AG04450 (cell line): ENCODE measurements at regions not wholly inside any gene's neighbourhood (a gene's known extent, or its start where the extent isn't known, plus 50 kb on each side); places are given as distances from the start of the nearest gene placed in this dataset.

Source experiments
- CTCF ChIA-PET: fragments of 300-600, 350-600 bp; formaldehyde crosslinking; extraction: SDS; loops from one replicate; lab custom pipeline; 2022; ENCODE audit warnings: antibody characterized with exemption, inconsistent platforms; lab: Charles Lee
- POLR2A ChIA-PET: fragments of 350-600 bp; formaldehyde crosslinking; extraction: SDS; loops from one replicate; lab custom pipeline; 2021; ENCODE audit warnings: antibody characterized with exemption, inconsistent platforms; lab: Yijun Ruan, JAX
- DNase-seq: peaks from one replicate; pipeline ENCODE4 v3.0.0-alpha.2; 2011; ENCODE audit warnings: low read depth, low spot score
- H3K27ac ChIP-seq: one replicate; pipeline ENCODE4 v1.5.1; 2012; ENCODE audit warnings: low read depth, low read length, control low read depth
- H3K27me3 ChIP-seq: one replicate; pipeline ENCODE4 v1.6.0; 2012; ENCODE audit warnings: low read length; ENCODE audit not compliant: control insufficient read depth, insufficient read depth
- H3K4me3 ChIP-seq: 2 replicates; pipeline ENCODE4 v1.5.1; 2011; ENCODE audit warnings: mild to moderate bottlenecking, low read depth, low read length, control low read depth
- H3K9me3 ChIP-seq: 2 replicates; pipeline ENCODE4 v1.5.1; 2012; ENCODE audit warnings: low read length; ENCODE audit not compliant: control insufficient read depth, insufficient read depth
- TF ChIP-seq, protein P1 (sequence below): IDR thresholded peaks from 2 replicates; pipeline ENCODE4 v1.5.1; 2011; ENCODE audit warnings: low read depth, low read length, control low read depth, inconsistent platforms

DNA sequence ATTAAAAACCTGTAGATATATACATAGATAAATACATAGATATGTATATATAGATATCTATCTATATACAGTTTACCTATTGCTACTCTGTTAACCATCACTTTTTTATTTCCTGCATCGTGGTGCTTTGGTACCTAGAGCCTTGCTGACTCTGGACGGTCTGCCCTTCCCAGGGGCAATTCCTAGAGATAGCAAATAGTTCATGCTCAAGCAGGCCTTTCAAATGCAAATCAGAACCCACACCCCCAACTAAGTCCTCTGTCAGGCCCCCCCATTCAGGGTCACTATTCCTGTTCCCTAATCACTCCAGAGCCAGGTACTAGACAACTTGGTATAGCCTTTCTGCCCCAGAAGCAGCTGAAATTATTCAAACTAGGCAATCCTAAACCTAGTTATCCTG, 273.5 kb upstream of the ADGRL3 start:
- TF ChIP-seq, protein P1, sequence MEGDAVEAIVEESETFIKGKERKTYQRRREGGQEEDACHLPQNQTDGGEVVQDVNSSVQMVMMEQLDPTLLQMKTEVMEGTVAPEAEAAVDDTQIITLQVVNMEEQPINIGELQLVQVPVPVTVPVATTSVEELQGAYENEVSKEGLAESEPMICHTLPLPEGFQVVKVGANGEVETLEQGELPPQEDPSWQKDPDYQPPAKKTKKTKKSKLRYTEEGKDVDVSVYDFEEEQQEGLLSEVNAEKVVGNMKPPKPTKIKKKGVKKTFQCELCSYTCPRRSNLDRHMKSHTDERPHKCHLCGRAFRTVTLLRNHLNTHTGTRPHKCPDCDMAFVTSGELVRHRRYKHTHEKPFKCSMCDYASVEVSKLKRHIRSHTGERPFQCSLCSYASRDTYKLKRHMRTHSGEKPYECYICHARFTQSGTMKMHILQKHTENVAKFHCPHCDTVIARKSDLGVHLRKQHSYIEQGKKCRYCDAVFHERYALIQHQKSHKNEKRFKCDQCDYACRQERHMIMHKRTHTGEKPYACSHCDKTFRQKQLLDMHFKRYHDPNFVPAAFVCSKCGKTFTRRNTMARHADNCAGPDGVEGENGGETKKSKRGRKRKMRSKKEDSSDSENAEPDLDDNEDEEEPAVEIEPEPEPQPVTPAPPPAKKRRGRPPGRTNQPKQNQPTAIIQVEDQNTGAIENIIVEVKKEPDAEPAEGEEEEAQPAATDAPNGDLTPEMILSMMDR: no peak
- no peak for DNase-seq
- no peaks in the 10 kb centered on the region for H3K9me3 ChIP-seq
- H3K4me3 ChIP-seq: no peak overlapping the region
- H3K27me3 ChIP-seq: no peaks in the 10 kb centered on the region
- ChIA-PET CTCF (no interaction called here), POLR2A (no interaction called here)
- no peak overlapping the region for H3K27ac ChIP-seq

DNA sequence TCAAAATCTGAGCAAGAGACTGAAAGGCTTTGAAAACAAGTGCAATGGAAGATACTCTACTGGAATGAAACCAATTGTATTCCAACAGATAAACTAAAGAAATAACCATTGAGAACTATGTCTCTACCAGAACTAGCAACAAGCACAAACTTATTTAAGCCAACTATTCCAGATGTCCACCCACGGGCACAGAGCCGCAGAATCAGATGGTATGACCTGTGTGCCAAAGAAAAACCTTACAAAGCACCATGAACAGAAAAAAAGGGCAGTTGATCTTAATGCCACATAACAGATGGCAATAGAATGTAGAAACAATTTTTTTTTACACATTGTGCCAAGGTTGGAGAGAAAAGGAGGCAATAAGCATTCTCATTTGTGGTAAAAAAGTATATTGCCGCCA, 269.3 kb upstream of the ADGRL3 start:
- Histone ChIP-seq H3K9me3 (no peaks in the 10 kb centered on the region), H3K27me3 (no peaks in the 10 kb centered on the region), H3K27ac (no peak overlapping the region), H3K4me3 (no peak overlapping the region)
- TF ChIP-seq, protein P1: no peak
- no peak for DNase-seq
- ChIA-PET POLR2A (no interaction called here), CTCF (no interaction called here)

DNA sequence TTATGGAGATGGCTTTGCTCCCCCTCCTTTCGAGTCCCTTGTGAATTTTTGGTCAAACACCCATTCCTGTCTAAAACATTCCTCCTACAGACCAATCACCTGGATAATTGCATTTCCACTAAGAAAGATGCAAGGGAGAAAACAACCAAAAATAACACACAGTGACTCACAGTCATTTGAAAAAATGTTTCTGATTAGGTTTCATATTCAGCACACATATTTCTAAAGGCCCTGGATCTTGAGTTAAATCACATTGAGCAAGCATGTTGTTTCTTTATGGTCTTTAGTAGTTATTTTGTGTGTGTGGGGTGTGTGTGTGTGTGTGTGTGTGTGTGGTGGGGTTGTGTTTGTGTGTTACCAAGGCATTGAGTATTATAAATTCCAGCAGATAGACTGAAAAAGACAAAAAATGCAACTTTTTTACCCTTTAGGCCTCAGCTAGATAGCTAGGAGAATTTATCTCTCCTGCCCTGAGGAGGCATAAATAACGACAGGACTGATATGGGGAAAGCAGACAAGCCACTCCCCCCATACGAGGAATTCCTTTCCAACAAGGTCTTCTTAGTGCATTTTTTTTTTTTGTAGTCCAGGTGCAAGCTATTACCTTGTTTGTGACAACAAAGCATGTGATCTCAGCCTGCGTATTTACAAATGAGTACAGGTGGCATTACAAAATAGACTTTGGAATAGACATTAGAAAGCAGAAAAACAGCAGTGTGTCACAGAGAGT, 265.4 kb upstream of the ADGRL3 start:
- H3K27me3 ChIP-seq: no peaks in the 10 kb centered on the region
- H3K9me3 ChIP-seq: no peaks in the 10 kb centered on the region
- no peak overlapping the region for H3K27ac ChIP-seq
- DNase-seq: no peak
- H3K4me3 ChIP-seq: no peak overlapping the region
- ChIA-PET POLR2A (no interaction called here), CTCF (interaction anchor here (0.6 kb wide), 1 partner anchor 287 kb away, joined by 3 read pairs; no protein-coding TSS in a partner anchor)
- TF ChIP-seq, protein P1: no peak

DNA sequence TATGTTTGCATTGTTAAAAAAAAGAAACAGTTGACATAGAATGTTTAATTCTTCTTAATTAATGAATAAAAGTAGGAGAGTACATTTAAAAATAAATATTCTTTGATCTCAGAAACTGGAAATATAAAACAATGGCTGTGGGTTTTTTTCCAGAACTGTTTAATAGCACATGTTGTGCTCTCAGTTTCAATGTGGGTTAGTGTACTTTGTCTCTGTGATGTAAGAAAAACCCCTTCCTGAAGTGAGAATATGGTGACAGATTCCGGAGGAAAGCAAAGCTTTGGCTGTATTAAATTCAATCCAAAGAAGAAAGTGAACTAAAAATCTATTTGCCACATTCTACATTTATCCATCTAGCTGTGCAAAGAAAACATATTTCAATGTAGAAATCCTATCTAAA, 261.9 kb upstream of the ADGRL3 start:
- H3K27ac ChIP-seq: no peak overlapping the region
- no peaks in the 10 kb centered on the region for H3K27me3 ChIP-seq
- ChIA-PET CTCF (no interaction called here), POLR2A (no interaction called here)
- H3K9me3 ChIP-seq: no peaks in the 10 kb centered on the region
- no peak for DNase-seq
- TF ChIP-seq, protein P1: no peak
- H3K4me3 ChIP-seq: no peak overlapping the region

DNA sequence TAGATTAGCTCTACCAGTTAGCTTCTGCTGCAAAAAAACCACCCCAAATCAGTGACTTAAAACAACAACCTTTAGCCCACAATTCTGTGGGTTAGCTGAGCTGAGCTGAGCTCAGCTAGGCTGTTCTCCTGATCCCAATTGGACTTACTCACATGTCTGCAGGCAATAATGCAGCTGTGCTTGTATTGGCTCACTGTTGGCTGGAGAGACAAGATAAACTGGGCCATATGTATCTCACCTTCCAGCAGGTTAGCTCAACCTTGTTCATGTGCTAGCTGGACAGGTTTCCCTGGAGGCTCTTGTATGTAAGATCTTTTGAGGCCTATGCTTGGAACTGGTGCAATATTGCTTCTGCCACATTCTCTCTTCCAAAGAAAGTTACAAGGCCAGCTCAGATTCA, 261.5 kb upstream of the ADGRL3 start:
- no peaks in the 10 kb centered on the region for H3K27me3 ChIP-seq
- ChIA-PET POLR2A (no interaction called here), CTCF (no interaction called here)
- TF ChIP-seq, protein P1: no peak
- no peak overlapping the region for H3K4me3 ChIP-seq
- no peak for DNase-seq
- no peaks in the 10 kb centered on the region for H3K9me3 ChIP-seq
- H3K27ac ChIP-seq: no peak overlapping the region
